D721Med (cell line): ENCODE measurements at regions not wholly inside any gene's neighbourhood (a gene's known extent, or its start where the extent isn't known, plus 50 kb on each side); places are given as distances from the start of the nearest gene placed in this dataset.

Experiments
- DNase-seq: peaks from one replicate; pipeline ENCODE4 v3.0.0; 2011; ENCODE audit warnings: low spot score; ENCODE audit not compliant: insufficient read length
- FAIRE-seq: peaks from 2 replicates; lab custom pipeline; 2011; peaks lifted over from hg19 to GRCh38; lab: Jason Lieb, UNC
- TF ChIP-seq, protein P1 (sequence below): IDR thresholded peaks from 2 replicates; pipeline ENCODE4 v1.5.1; 2012; ENCODE audit warnings: mild to moderate bottlenecking, control low read depth; ENCODE audit not compliant: insufficient read depth; ENCODE audit errors: missing control alignments

- DNase-seq, result no peak
- TF ChIP-seq, protein P1, sequence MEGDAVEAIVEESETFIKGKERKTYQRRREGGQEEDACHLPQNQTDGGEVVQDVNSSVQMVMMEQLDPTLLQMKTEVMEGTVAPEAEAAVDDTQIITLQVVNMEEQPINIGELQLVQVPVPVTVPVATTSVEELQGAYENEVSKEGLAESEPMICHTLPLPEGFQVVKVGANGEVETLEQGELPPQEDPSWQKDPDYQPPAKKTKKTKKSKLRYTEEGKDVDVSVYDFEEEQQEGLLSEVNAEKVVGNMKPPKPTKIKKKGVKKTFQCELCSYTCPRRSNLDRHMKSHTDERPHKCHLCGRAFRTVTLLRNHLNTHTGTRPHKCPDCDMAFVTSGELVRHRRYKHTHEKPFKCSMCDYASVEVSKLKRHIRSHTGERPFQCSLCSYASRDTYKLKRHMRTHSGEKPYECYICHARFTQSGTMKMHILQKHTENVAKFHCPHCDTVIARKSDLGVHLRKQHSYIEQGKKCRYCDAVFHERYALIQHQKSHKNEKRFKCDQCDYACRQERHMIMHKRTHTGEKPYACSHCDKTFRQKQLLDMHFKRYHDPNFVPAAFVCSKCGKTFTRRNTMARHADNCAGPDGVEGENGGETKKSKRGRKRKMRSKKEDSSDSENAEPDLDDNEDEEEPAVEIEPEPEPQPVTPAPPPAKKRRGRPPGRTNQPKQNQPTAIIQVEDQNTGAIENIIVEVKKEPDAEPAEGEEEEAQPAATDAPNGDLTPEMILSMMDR, result no peak
- no peak for FAIRE-seq
Observed at GRCh38 chr20:56943946-56944945, 315.1 kb downstream of the TFAP2C start.

DNA sequence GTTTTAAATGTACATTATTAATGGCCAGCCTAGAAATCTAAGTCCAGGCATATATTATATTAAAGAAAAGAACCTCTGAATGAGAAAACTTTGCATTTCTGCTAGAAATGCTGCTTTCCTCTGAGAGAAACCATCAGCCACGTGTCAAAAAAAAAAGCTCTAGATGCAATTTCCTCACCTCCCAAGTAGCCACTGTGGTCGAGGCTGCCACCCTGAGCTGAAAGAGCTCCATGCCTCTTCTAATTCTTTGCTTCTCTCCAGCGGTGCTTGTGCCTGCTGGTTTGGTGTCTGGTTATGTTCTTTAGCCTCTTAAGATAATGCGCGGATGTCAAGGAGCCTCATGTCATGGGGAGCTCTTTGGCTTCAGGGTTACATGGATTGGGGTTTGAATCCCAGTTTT lies 316.0 kb downstream of the TFAP2C start:
- TF ChIP-seq, protein P1, result no peak
- FAIRE-seq (no peak), DNase-seq (no peak)

DNA sequence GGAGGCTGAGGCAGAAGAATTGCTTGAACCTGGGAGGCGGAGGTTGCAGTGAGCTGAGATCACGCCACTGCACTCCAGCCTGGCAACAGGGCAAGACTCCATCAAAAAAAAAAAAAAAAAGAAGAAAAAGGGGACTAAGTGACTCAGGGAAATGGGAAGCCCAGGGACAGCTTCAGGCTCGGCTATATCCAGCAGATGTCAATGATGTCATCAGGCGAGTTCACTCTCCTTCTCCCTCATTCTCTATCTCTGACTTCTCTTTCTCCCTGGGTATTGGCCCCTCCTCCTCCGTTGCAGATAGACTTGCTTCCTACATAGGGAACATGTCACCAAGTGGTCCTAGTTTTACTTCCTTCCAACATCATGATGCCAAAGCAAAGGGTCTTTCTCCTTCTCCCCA lies 316.8 kb downstream of the TFAP2C start:
- FAIRE-seq, result no peak
- DNase-seq, result no peak
- TF ChIP-seq, protein P1, result no peak

DNA sequence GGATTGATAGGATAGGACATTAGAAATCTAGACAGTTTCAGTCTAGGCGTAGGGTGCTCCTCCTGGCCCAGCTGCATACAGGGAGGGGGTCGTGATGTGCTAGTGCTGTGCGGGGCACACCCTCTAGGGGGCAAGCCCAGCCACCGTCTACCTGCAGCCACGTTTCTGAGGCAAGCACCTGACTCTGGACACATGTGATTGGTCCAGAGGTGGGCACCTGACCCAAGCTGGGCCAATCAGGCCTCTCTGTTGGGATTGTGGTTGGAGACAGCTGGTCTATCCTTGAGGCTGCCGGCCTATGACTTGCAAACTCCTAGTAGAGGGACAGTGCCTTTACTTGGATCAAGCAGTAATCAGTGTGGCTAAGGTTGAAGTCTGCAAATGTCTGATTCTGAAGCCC lies 317.1 kb downstream of the BMP7 start:
- DNase-seq (no peak), FAIRE-seq (no peak)
- TF ChIP-seq, protein P1, result no peak

- DNase-seq (no peak), FAIRE-seq (no peak)
Observed at GRCh38 chr20:56952258-56953047, 314.0 kb downstream of the BMP7 start.

GRCh38 chr20:56953048-56953586 lies 313.3 kb downstream of the BMP7 start:
- DNase-seq (no peak), FAIRE-seq (no peak)
- TF ChIP-seq, protein P1, result no peak

More at GRCh38 chr20:56952258-56953047, 314.0 kb downstream of the BMP7 start:
- TF ChIP-seq, protein P1, result no peak
